SK-N-SH (cell line): ENCODE measurements at regions not wholly inside any gene's neighbourhood (a gene's known extent, or its start where the extent isn't known, plus 50 kb on each side); places are given as distances from the start of the nearest gene placed in this dataset.

Experiments
- EP300 ChIP-seq, 2 experiments: IDR thresholded peaks; 2 replicates each; pipeline versions ENCODE4 v1.4.0 to v1.6.1; 2012; ENCODE audit warnings: borderline replicate concordance in 1 of 2, low read depth in 1 of 2, low read length in 1 of 2
- EZH2phosphoT487 ChIP-seq: fragments of 200-600 bp; sonication (generic); IDR thresholded peaks from 2 replicates; pipeline ENCODE4 v1.6.1; 2017; ENCODE audit warnings: low read depth, mixed run types, mild to moderate bottlenecking, antibody characterized with exemption, moderate library complexity, borderline replicate concordance
- NFIC ChIP-seq: IDR thresholded peaks from 2 replicates; pipeline ENCODE4 v1.4.0; 2012; ENCODE audit warnings: borderline replicate concordance
- RXRA ChIP-seq: IDR thresholded peaks from 2 replicates; pipeline ENCODE4 v1.4.0; 2012; ENCODE audit warnings: low read depth, mild to moderate bottlenecking, borderline replicate concordance
- SMC3 ChIP-seq: IDR thresholded peaks from 2 replicates; pipeline ENCODE4 v1.6.1; 2012; ENCODE audit warnings: low read depth, low read length, improper control_type of control experiment
- YY1 ChIP-seq: IDR thresholded peaks from 2 replicates; pipeline ENCODE4 v1.4.0; 2012; ENCODE audit warnings: low read depth, mild to moderate bottlenecking
- TF ChIP-seq, protein P1 (sequence below): fragments of 200-600 bp; sonication (generic); IDR thresholded peaks from 2 replicates; pipeline ENCODE4 v1.6.1; 2017; ENCODE audit warnings: antibody characterized with exemption, mild to moderate bottlenecking, moderate library complexity

DNA sequence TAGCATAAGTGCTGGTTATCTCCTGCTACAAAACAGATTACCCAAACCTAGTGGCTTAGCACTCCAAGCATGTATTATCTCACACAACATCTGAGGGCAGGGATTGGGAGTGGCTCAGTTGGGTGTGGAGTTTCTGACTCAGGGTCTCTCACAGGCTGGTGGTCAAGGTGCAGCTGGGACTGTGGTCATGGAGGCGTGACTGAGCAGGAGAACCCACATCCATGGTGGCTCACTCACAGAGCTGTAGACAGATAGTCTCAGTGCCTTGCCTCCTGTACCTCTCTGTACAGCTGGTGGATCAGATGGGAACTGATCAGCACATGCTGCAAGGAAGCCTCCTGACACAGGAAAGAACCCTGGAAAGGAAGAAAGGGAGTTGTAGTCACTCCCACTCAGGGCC lies 83.1 kb upstream of the CST7 start:
- no peak for TF ChIP-seq YY1
- TF ChIP-seq, protein P1, sequence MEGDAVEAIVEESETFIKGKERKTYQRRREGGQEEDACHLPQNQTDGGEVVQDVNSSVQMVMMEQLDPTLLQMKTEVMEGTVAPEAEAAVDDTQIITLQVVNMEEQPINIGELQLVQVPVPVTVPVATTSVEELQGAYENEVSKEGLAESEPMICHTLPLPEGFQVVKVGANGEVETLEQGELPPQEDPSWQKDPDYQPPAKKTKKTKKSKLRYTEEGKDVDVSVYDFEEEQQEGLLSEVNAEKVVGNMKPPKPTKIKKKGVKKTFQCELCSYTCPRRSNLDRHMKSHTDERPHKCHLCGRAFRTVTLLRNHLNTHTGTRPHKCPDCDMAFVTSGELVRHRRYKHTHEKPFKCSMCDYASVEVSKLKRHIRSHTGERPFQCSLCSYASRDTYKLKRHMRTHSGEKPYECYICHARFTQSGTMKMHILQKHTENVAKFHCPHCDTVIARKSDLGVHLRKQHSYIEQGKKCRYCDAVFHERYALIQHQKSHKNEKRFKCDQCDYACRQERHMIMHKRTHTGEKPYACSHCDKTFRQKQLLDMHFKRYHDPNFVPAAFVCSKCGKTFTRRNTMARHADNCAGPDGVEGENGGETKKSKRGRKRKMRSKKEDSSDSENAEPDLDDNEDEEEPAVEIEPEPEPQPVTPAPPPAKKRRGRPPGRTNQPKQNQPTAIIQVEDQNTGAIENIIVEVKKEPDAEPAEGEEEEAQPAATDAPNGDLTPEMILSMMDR: no peak
- no peak for TF ChIP-seq SMC3
- TF ChIP-seq RXRA: no peak
- no peak for TF ChIP-seq NFIC
- TF ChIP-seq EZH2phosphoT487: no peak
- TF ChIP-seq EP300 (IDR thresholded peaks at IDR 0.05; ENCODE audit: borderline replicate concordance in 1 of 2, low read depth in 1 of 2, low read length in 1 of 2): no peak
